Fibroblast of skin of left quadriceps (primary cell): ENCODE measurements at regions not wholly inside any gene's neighbourhood (a gene's known extent, or its start where the extent isn't known, plus 50 kb on each side); places are given as distances from the start of the nearest gene placed in this dataset.
"Not testable (repeated sequence)": the region's sequence is repeated elsewhere in the genome, so short reads cannot be mapped to it uniquely, and the experiment has no call there.

Experiments
- DNase-seq, 2 experiments: peaks; one replicate each; pipeline ENCODE4 v3.0.0-alpha.2; 2013; ENCODE audit warnings: low read depth in 2 of 2

DNA sequence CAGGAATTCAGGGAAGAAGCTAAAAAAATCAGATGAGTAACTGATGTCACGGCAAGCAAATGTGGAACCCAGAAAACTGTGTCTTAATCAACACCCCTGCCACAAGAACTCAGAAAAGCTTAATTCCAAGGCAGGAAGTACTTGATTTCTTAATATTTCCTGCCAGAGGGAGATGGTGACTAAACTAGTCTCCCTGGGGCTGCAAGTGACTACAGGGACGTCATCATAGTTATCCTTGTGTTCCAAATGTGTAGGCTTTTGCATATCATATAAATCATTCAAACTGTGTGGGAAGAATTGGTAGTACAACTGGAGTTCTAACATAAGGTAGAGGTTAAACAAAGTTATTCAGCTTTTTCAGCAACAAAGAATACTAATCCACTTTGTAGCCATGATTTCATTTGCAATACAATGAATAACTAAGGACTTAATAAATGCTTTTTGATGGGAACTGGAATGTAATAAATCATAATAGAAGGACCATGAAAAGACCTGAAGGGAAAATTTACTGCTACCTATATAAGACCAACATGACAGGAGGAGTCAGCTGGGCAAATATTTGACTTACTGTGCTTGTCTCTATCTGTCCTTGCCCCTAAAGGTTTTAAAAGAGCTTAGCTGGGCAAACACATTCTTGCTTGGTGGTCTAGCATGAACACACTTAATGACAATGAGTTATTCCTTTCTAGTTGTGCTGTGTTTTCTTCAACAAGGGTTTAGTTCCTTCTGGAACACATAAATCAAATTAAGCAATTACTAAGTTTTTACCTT is 76.0 kb upstream of the NECTIN3 start:
- peak; percentile 57 to 62 for DNase-seq

DNA sequence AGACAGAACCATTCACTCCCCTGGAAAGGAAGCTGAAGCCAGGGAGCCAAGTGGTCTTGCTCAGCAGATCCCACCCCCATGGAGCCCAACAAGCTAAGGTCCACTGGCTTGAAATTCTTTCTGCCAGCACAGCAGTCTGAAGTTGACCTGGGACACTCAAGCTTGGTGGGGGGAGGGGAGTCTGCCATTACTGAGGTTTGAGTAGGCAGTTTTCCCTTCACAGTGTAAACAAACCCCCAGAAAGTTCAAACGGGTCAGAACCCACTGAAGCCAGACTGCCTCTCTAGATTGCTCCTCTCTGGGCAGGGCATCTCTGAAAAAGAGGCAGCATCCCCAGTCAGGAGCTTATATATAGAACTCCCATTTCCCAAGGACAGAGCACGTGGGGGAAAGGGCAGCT is 72.8 kb upstream of the NECTIN3 start:
- not testable (repeated sequence) for DNase-seq

DNA sequence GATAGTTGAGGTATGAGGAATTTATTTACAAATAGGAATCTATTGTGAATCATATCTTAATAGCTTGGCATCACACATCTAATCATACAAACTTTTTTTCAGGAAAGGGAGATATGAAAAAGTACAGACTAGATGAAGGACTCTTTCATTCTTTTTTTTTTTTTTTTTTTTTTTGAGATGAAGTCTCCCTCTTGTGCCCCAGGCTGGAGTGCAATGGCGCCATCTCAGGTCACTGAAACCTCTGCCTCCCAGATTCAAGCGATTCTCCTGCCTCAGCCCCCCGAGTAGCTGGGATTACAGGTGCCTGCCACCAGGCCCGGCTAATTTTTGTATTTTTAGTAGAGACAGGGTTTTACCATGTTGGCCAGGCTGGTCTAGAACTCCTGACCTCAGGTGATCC is 65.1 kb upstream of the NECTIN3 start:
- DNase-seq = not testable (repeated sequence)

DNA sequence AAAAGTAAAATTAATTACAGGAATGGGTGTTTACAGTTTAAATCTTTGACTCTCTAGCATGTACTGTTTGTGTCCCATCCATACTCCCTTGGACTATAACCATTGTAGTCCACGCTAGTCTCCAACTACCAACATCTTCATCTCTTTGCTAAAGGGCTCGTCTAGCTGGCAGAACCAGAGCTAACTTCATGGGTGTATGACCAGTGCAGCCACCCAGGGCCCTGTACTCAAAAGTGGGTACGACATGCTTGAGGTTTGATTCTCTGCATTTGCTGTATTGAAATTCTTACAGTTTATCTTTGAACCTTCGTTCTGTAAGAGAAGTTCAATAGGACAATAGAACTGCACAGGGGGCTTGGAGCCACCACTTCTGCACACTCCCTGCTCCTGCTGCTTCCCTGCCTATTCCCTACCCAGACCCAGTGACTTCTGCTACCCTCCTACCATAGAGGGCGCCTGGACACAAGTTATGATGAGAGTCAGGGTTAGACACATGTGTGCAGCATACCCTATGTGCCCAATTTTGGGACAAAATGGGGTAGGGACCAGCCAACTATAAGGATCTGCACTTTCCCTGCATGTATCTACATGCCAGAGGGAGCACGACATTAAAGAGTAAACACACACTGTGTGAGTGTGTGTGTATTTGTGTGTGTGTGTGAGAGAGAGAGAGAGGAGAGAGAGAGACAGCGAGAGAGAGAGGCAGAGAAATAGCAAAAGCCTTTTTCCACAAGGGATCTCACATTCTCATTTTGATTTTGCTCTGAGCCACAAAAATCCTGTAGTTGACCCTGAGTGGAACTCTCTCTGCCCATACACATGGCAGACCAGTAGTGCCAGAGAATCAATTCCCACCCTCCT is 59.0 kb upstream of the NECTIN3 start:
- no peak for DNase-seq
